Activated CD4-positive, alpha-beta T cell treated with anti-CD3 and anti-CD28 coated beads, Interleukin-2, amount 10 ng/mL, durations not matched to agents 7 days and 5 days (primary cell): ENCODE measurements at regions not wholly inside any gene's neighbourhood (a gene's known extent, or its start where the extent isn't known, plus 50 kb on each side); places are given as distances from the start of the nearest gene placed in this dataset.
A peak's percentile ranks its signal among the peaks of the same experiment; 100 is the strongest.

ENCODE experiments used
- CTCF ChIA-PET: fragments of 350-600 bp; sonication (Branson Sonifier 250); formaldehyde crosslinking; loops from one replicate; lab custom pipeline; 2021; ENCODE audit warnings: antibody characterized with exemption; lab: Charles Lee
- POLR2A ChIA-PET: fragments of 350-600 bp; sonication (Branson Sonifier 250); formaldehyde crosslinking; loops from one replicate; lab custom pipeline; 2021; ENCODE audit warnings: antibody characterized with exemption; lab: Charles Lee
- DNase-seq: peaks from one replicate; pipeline ENCODE4 v3.0.0-alpha.2; 2020
- H3K27ac Mint-ChIP-seq: one replicate; pipeline ENCODE4 v1.8.0; 2021; ENCODE audit warnings: mild to moderate bottlenecking, moderate library complexity, mixed read lengths
- H3K27me3 Mint-ChIP-seq: one replicate; pipeline ENCODE4 v1.8.0; 2021; ENCODE audit warnings: mixed read lengths
- H3K36me3 Mint-ChIP-seq: one replicate; pipeline ENCODE4 v1.8.0; 2021; ENCODE audit warnings: low read depth, mixed read lengths
- H3K4me1 Mint-ChIP-seq: one replicate; pipeline ENCODE4 v1.8.0; 2021; ENCODE audit warnings: mixed read lengths
- H3K4me3 Mint-ChIP-seq: one replicate; pipeline ENCODE4 v1.8.0; 2021; ENCODE audit warnings: mild to moderate bottlenecking, moderate library complexity, mixed read lengths
- H3K9me3 Mint-ChIP-seq: one replicate; pipeline ENCODE4 v1.8.0; 2021; ENCODE audit warnings: mixed read lengths

DNA sequence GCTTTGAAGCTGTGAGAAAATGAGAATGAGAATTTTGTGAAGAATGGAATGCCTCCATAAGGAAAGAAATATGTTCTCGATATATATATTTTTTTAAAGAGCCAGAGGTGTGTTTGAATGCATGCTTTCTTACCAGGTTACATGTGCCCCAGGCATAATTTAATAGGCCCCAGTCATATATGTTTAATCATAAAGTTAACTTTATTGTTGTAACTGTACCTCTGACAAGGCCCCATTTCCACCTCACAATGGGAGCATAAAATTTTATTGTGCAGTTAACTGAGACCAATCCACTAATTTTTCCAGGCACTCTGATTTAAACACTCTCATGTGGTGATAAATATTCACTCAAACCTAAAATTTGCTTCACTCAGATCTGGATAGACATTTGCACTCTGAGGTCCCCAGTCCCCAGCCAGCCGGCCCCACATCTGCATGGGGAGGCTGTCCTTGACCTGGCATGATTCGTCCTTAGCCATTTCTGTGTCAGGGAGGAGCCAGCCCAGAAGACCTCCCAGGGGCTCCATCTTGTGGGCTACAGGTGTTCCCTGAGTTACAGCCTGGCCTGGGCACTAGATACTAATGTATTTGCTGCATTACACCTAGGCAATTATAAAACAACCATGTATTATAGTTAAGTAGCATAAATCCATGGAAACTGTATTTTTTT, 245.8 kb downstream of the MTRR start:
- Mint-ChIP-seq H3K36me3 (no peaks in the 10 kb centered on the region), H3K27ac (no peak overlapping the region), H3K4me3 (no peak overlapping the region), H3K27me3 (no peaks in the 10 kb centered on the region), H3K4me1 (no peaks in the 10 kb centered on the region), H3K9me3 (no peaks in the 10 kb centered on the region)
- DNase-seq, result no peak
- ChIA-PET POLR2A (no interaction called here), CTCF (no interaction called here)

DNA sequence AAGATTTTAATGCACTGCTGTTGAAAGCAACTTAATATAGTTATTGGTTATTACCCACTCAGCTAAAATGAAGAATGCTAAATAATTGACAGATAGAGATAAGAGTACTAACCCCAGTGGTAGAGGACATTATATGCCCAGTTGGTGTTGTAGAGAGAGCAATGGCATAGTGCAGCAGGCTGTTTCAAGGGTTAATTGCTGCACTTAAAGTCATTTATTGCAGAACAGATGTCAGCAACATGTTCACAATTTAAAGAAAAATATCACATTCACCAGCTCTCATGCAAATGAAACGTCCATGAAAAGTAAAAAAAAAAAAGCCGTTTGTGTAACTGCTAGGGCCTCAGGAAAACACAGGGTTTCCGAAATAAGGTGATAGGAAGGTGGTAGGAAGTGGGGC, 254.6 kb downstream of the MTRR start:
- POLR2A ChIA-PET, result no interaction called here
- H3K9me3 Mint-ChIP-seq, result no peaks in the 10 kb centered on the region

GRCh38 chr5:8134609-8135008, 265.7 kb downstream of the MTRR start:
- Mint-ChIP-seq H3K27me3 (no peaks in the 10 kb centered on the region), H3K27ac (no peak overlapping the region), H3K4me1 (no peaks in the 10 kb centered on the region), H3K4me3 (no peak overlapping the region), H3K9me3 (no peaks in the 10 kb centered on the region), H3K36me3 (no peaks in the 10 kb centered on the region)
- DNase-seq, result no peak
- CTCF ChIA-PET, result no interaction called here
- POLR2A ChIA-PET, result no interaction called here

More for the DNA sequence above, 254.6 kb downstream of the MTRR start:
- H3K27ac Mint-ChIP-seq, result no peak overlapping the region
- no peaks in the 10 kb centered on the region for H3K4me1 Mint-ChIP-seq
- H3K4me3 Mint-ChIP-seq, result no peak overlapping the region
- no peaks in the 10 kb centered on the region for H3K36me3 Mint-ChIP-seq
- no peak for DNase-seq
- CTCF ChIA-PET, result no interaction called here
- no peaks in the 10 kb centered on the region for H3K27me3 Mint-ChIP-seq

GRCh38 chr5:8135742-8136141, 266.8 kb downstream of the MTRR start:
- H3K4me3 Mint-ChIP-seq, result no peak overlapping the region
- ChIA-PET POLR2A (no interaction called here), CTCF (no interaction called here)
- no peaks in the 10 kb centered on the region for H3K36me3 Mint-ChIP-seq
- no peaks in the 10 kb centered on the region for H3K4me1 Mint-ChIP-seq
- DNase-seq, result no peak
- no peaks in the 10 kb centered on the region for H3K9me3 Mint-ChIP-seq
- H3K27me3 Mint-ChIP-seq, result no peaks in the 10 kb centered on the region
- no peak overlapping the region for H3K27ac Mint-ChIP-seq

GRCh38 chr5:8136271-8136670, 267.3 kb downstream of the MTRR start:
- H3K4me1 Mint-ChIP-seq, result no peaks in the 10 kb centered on the region
- no peaks in the 10 kb centered on the region for H3K9me3 Mint-ChIP-seq
- POLR2A ChIA-PET, result no interaction called here
- H3K27me3 Mint-ChIP-seq, result no peaks in the 10 kb centered on the region
- no peak overlapping the region for H3K4me3 Mint-ChIP-seq
- no peak overlapping the region for H3K27ac Mint-ChIP-seq
- CTCF ChIA-PET, result no interaction called here
- no peaks in the 10 kb centered on the region for H3K36me3 Mint-ChIP-seq
- no peak for DNase-seq

GRCh38 chr5:8137941-8138550, 269.1 kb downstream of the MTRR start:
- H3K4me1 Mint-ChIP-seq, result no peaks in the 10 kb centered on the region
- CTCF ChIA-PET, result interaction anchor here (0.5 kb wide), 1 partner anchor 206 kb away, joined by 3 read pairs; no protein-coding TSS in a partner anchor
- H3K27me3 Mint-ChIP-seq, result no peaks in the 10 kb centered on the region

DNA sequence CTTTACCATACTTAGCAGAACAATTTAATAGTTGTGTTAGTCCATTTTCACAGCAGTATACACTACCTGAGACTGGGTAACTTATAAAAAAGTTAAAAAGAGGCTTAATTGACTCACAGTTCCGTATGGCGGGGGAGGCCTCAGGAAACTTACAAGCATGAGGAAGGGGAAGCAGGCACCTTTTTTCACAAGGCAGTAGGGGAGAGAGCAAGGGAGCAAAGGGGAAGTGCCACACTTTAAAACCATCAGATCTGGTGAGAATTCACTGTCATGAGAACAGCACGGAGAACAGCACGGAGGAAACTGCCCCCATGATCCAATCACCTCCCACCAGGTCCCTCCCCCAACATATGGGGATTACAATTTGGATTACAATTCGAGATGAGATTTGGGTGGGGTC, 269.9 kb downstream of the MTRR start:
- POLR2A ChIA-PET, result no interaction called here
- no peaks in the 10 kb centered on the region for H3K27me3 Mint-ChIP-seq
- no peaks in the 10 kb centered on the region for H3K36me3 Mint-ChIP-seq
- CTCF ChIA-PET, result no interaction called here
- no peaks in the 10 kb centered on the region for H3K4me1 Mint-ChIP-seq
- H3K9me3 Mint-ChIP-seq, result no peaks in the 10 kb centered on the region
- no peak for DNase-seq
- H3K27ac Mint-ChIP-seq, result peak overlapping the region; percentile 7
- no peak overlapping the region for H3K4me3 Mint-ChIP-seq

More at GRCh38 chr5:8137941-8138550, 269.1 kb downstream of the MTRR start:
- no peak for DNase-seq
- POLR2A ChIA-PET, result no interaction called here
- Mint-ChIP-seq H3K9me3 (no peaks in the 10 kb centered on the region), H3K4me3 (no peak overlapping the region), H3K36me3 (no peaks in the 10 kb centered on the region), H3K27ac (no peak overlapping the region)

DNA sequence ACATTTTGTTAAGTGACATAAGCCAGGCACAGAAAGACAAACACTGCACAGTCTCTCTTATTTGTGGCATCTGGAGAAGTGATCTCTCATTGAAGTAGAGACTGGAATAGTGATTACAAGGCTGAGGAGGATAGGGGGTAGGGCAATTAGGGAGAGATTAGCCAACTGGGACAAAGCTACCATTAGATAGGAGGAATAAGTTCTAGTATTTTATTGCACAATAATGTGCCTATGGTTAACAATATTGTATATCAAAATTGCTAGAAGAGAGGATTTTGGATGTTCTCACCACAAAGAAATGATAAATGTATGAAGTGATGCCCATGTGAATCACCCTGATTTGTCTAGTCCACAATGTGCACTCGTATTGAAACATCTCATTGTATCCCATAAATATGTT, 281.8 kb downstream of the MTRR start:
- Mint-ChIP-seq H3K4me1 (no peaks in the 10 kb centered on the region), H3K36me3 (no peaks in the 10 kb centered on the region), H3K9me3 (no peaks in the 10 kb centered on the region), H3K27me3 (no peaks in the 10 kb centered on the region), H3K4me3 (no peak overlapping the region), H3K27ac (no peak overlapping the region)
- ChIA-PET CTCF (no interaction called here), POLR2A (no interaction called here)
- DNase-seq, result no peak

- DNase-seq, result no peak
- H3K27me3 Mint-ChIP-seq, result no peaks in the 10 kb centered on the region
- H3K27ac Mint-ChIP-seq, result no peak overlapping the region
- H3K36me3 Mint-ChIP-seq, result no peaks in the 10 kb centered on the region
- POLR2A ChIA-PET, result no interaction called here
- no peak overlapping the region for H3K4me3 Mint-ChIP-seq
- H3K4me1 Mint-ChIP-seq, result no peaks in the 10 kb centered on the region
- H3K9me3 Mint-ChIP-seq, result no peaks in the 10 kb centered on the region
- CTCF ChIA-PET, result no interaction called here
Observed at GRCh38 chr5:8156706-8157105, 287.8 kb downstream of the MTRR start.

DNA sequence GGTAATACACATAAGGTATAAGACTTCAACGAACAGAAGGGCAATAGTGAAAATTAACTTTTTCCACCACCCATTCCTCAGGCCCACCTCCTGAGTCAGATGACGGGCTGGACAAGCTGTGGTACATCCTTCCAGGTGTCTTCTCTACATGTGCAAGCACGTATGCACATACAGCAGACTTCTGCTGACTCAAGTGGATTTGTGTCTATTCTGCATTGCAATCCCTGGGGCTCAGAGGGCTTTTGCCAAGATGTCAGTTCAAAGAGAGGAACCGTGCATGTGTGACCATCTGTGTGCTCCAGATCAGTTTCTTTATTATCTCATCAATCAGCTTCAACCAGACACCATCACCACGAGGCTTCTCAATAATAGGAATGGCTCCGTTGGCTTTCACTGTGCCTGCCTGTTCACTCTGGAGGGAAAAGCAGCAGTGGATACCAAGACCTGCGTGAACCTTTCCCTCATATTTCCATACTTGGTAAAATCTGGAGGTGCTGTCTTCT, 288.4 kb downstream of the MTRR start:
- no peaks in the 10 kb centered on the region for H3K27me3 Mint-ChIP-seq

DNA sequence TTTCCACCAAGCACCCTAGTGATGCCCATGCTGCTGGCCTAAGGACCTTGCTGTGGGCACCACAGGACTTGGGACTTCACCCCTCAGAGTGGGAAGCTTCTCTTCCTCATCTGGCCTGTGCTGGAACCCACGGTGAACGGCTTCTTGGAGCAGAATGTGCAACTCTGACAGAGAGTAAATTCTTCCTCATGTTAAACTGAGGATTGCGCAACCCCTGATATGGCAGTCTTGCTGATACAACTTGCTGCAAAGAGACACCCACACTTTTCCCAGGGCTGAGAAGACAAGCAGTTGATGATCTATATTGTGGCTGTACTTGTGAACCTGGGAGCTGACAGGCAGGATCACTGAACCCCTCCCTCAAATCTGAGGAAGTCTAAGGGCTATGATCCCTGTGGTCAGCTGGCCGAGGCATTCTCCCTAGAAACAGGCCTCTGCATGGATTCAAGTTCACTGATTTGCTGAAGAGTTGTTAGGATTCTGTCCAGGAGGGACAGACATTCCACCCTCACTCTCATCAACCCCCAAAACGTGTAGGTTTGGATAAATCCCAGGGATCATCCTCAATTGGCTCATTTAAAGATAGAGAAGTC, 307.2 kb downstream of the MTRR start:
- CTCF ChIA-PET, result no interaction called here
- H3K9me3 Mint-ChIP-seq, result no peaks in the 10 kb centered on the region
- no peaks in the 10 kb centered on the region for H3K36me3 Mint-ChIP-seq

More for the DNA sequence above, 288.4 kb downstream of the MTRR start:
- no peak for DNase-seq
- no peak overlapping the region for H3K4me3 Mint-ChIP-seq
- CTCF ChIA-PET, result no interaction called here
- POLR2A ChIA-PET, result no interaction called here
- no peak overlapping the region for H3K27ac Mint-ChIP-seq
- H3K9me3 Mint-ChIP-seq, result no peaks in the 10 kb centered on the region
- no peaks in the 10 kb centered on the region for H3K4me1 Mint-ChIP-seq
- H3K36me3 Mint-ChIP-seq, result no peaks in the 10 kb centered on the region

GRCh38 chr5:8184455-8185063, 315.6 kb downstream of the MTRR start:
- CTCF ChIA-PET, result no interaction called here
- POLR2A ChIA-PET, result no interaction called here
- no peaks in the 10 kb centered on the region for H3K27me3 Mint-ChIP-seq

More for the DNA sequence above, 307.2 kb downstream of the MTRR start:
- POLR2A ChIA-PET, result no interaction called here
- Mint-ChIP-seq H3K4me3 (no peak overlapping the region), H3K4me1 (no peaks in the 10 kb centered on the region), H3K27me3 (no peaks in the 10 kb centered on the region), H3K27ac (no peak overlapping the region)
- DNase-seq, result no peak

GRCh38 chr5:8185852-8186251, 316.9 kb downstream of the MTRR start:
- no peaks in the 10 kb centered on the region for H3K27me3 Mint-ChIP-seq
- CTCF ChIA-PET, result no interaction called here
- no peaks in the 10 kb centered on the region for H3K4me1 Mint-ChIP-seq
- no peak overlapping the region for H3K27ac Mint-ChIP-seq
- H3K4me3 Mint-ChIP-seq, result no peak overlapping the region
- H3K9me3 Mint-ChIP-seq, result no peaks in the 10 kb centered on the region
- POLR2A ChIA-PET, result no interaction called here
- no peak for DNase-seq
- H3K36me3 Mint-ChIP-seq, result no peaks in the 10 kb centered on the region

More at GRCh38 chr5:8184455-8185063, 315.6 kb downstream of the MTRR start:
- H3K36me3 Mint-ChIP-seq, result no peaks in the 10 kb centered on the region
- peak; percentile 22 for DNase-seq
- no peak overlapping the region for H3K27ac Mint-ChIP-seq
- no peaks in the 10 kb centered on the region for H3K4me1 Mint-ChIP-seq
- no peaks in the 10 kb centered on the region for H3K9me3 Mint-ChIP-seq
- H3K4me3 Mint-ChIP-seq, result no peak overlapping the region
